ENCODE measurements at regions not wholly inside any gene's neighbourhood (a gene's known extent, or its start where the extent isn't known, plus 50 kb on each side); places are given as distances from the start of the nearest gene placed in this dataset.
"Not testable (repeated sequence)": the region's sequence is repeated elsewhere in the genome, so short reads cannot be mapped to it uniquely, and the experiment has no call there.

- H3K36me3 ChIP-seq (ENCODE audit: control insufficient read depth in 2 of 2, insufficient read depth in 2 of 2, low read length in 1 of 2); H3K9me3 ChIP-seq (ENCODE audit: control insufficient read depth in 2 of 2, insufficient read depth in 1 of 2, low read length in 1 of 2); H3K4me1 ChIP-seq (ENCODE audit: control insufficient read depth in 2 of 2, insufficient read depth in 2 of 2, low read length in 2 of 2); H3K4me3 ChIP-seq (ENCODE audit: low read length in 2 of 2); H3K27me3 ChIP-seq (ENCODE audit: control insufficient read depth in 2 of 2, insufficient read depth in 1 of 2, low read length in 1 of 2); DNase-seq (ENCODE audit: low read depth in 6 of 9, low spot score in 9 of 9); H3K27ac ChIP-seq (ENCODE audit: low read depth in 1 of 2, low read length in 1 of 2): not testable (repeated sequence)
- WGBS = 96% methylated on average over 1 of the region's 1 CpG
These were observed 235.7 kb upstream of the DSEL start for GRCh38 chr18:67752211-67752610.

GRCh38 chr18:67742954-67743353 lies 226.4 kb upstream of the DSEL start:
- no peaks in the 10 kb centered on the region for H3K27me3 ChIP-seq (ENCODE audit: control insufficient read depth in 2 of 2, insufficient read depth in 1 of 2, low read length in 1 of 2)
- DNase-seq (ENCODE audit: low read depth in 6 of 9, low spot score in 9 of 9) = no peak
- no peak overlapping the region for H3K27ac ChIP-seq (ENCODE audit: low read depth in 1 of 2, low read length in 1 of 2)
- WGBS = 89% methylated on average over 1 of the region's 1 CpG
- no peak overlapping the region for H3K4me3 ChIP-seq (ENCODE audit: low read length in 2 of 2)
- no peaks in the 10 kb centered on the region for H3K36me3 ChIP-seq (ENCODE audit: control insufficient read depth in 2 of 2, insufficient read depth in 2 of 2, low read length in 1 of 2)
- H3K9me3 ChIP-seq (ENCODE audit: control insufficient read depth in 2 of 2, insufficient read depth in 1 of 2, low read length in 1 of 2) = peaks cover 0 to 14% of the 10 kb centered on the region in 2 donors
- no peaks in the 10 kb centered on the region for H3K4me1 ChIP-seq (ENCODE audit: control insufficient read depth in 2 of 2, insufficient read depth in 2 of 2, low read length in 2 of 2)

- WGBS = 88% methylated on average over 7 of the region's 7 CpGs
These were observed 226.0 kb upstream of the DSEL start for GRCh38 chr18:67742525-67742924.

GRCh38 chr18:67735506-67735905 lies 219.0 kb upstream of the DSEL start:
- DNase-seq (ENCODE audit: low read depth in 6 of 9, low spot score in 9 of 9) = no peak
- H3K27ac ChIP-seq (ENCODE audit: low read depth in 1 of 2, low read length in 1 of 2) = no peak overlapping the region
- no peaks in the 10 kb centered on the region for H3K36me3 ChIP-seq (ENCODE audit: control insufficient read depth in 2 of 2, insufficient read depth in 2 of 2, low read length in 1 of 2)
- H3K9me3 ChIP-seq (ENCODE audit: control insufficient read depth in 2 of 2, insufficient read depth in 1 of 2, low read length in 1 of 2) = no peaks in the 10 kb centered on the region
- no peaks in the 10 kb centered on the region for H3K27me3 ChIP-seq (ENCODE audit: control insufficient read depth in 2 of 2, insufficient read depth in 1 of 2, low read length in 1 of 2)
- no peak overlapping the region for H3K4me3 ChIP-seq (ENCODE audit: low read length in 2 of 2)
- H3K4me1 ChIP-seq (ENCODE audit: control insufficient read depth in 2 of 2, insufficient read depth in 2 of 2, low read length in 2 of 2) = no peaks in the 10 kb centered on the region
- 79% methylated on average over 6 of the region's 6 CpGs for WGBS

More at GRCh38 chr18:67742525-67742924, 226.0 kb upstream of the DSEL start:
- DNase-seq (ENCODE audit: low read depth in 6 of 9, low spot score in 9 of 9) = no peak
- no peaks in the 10 kb centered on the region for H3K36me3 ChIP-seq (ENCODE audit: control insufficient read depth in 2 of 2, insufficient read depth in 2 of 2, low read length in 1 of 2)
- no peaks in the 10 kb centered on the region for H3K4me1 ChIP-seq (ENCODE audit: control insufficient read depth in 2 of 2, insufficient read depth in 2 of 2, low read length in 2 of 2)
- H3K4me3 ChIP-seq (ENCODE audit: low read length in 2 of 2) = no peak overlapping the region
- H3K9me3 ChIP-seq (ENCODE audit: control insufficient read depth in 2 of 2, insufficient read depth in 1 of 2, low read length in 1 of 2) = peaks cover 0 to 14% of the 10 kb centered on the region in 2 donors
- H3K27me3 ChIP-seq (ENCODE audit: control insufficient read depth in 2 of 2, insufficient read depth in 1 of 2, low read length in 1 of 2) = no peaks in the 10 kb centered on the region
- H3K27ac ChIP-seq (ENCODE audit: low read depth in 1 of 2, low read length in 1 of 2) = no peak overlapping the region

- Histone ChIP-seq H3K27ac (ENCODE audit: low read depth in 1 of 2, low read length in 1 of 2) (no peak overlapping the region), H3K36me3 (ENCODE audit: control insufficient read depth in 2 of 2, insufficient read depth in 2 of 2, low read length in 1 of 2) (no peaks in the 10 kb centered on the region), H3K4me1 (ENCODE audit: control insufficient read depth in 2 of 2, insufficient read depth in 2 of 2, low read length in 2 of 2) (no peaks in the 10 kb centered on the region), H3K27me3 (ENCODE audit: control insufficient read depth in 2 of 2, insufficient read depth in 1 of 2, low read length in 1 of 2) (no peaks in the 10 kb centered on the region), H3K4me3 (ENCODE audit: low read length in 2 of 2) (no peak overlapping the region), H3K9me3 (ENCODE audit: control insufficient read depth in 2 of 2, insufficient read depth in 1 of 2, low read length in 1 of 2) (no peaks in the 10 kb centered on the region)
- no peak for DNase-seq (ENCODE audit: low read depth in 6 of 9, low spot score in 9 of 9)
- WGBS = 59% methylated on average over 1 of the region's 1 CpG
These were observed 216.6 kb upstream of the DSEL start for GRCh38 chr18:67733088-67733487.

GRCh38 chr18:67731851-67732250 lies 215.3 kb upstream of the DSEL start:
- H3K36me3 ChIP-seq (ENCODE audit: control insufficient read depth in 2 of 2, insufficient read depth in 2 of 2, low read length in 1 of 2) = no peaks in the 10 kb centered on the region
- H3K27me3 ChIP-seq (ENCODE audit: control insufficient read depth in 2 of 2, insufficient read depth in 1 of 2, low read length in 1 of 2) = no peaks in the 10 kb centered on the region
- no peaks in the 10 kb centered on the region for H3K9me3 ChIP-seq (ENCODE audit: control insufficient read depth in 2 of 2, insufficient read depth in 1 of 2, low read length in 1 of 2)
- whole genome bisulfite sequencing = 86% methylated on average over 1 of the region's 1 CpG
- no peaks in the 10 kb centered on the region for H3K4me1 ChIP-seq (ENCODE audit: control insufficient read depth in 2 of 2, insufficient read depth in 2 of 2, low read length in 2 of 2)
- H3K27ac ChIP-seq (ENCODE audit: low read depth in 1 of 2, low read length in 1 of 2) = no peak overlapping the region
- DNase-seq (ENCODE audit: low read depth in 6 of 9, low spot score in 9 of 9) = no peak
- H3K4me3 ChIP-seq (ENCODE audit: low read length in 2 of 2) = no peak overlapping the region

- Histone ChIP-seq H3K9me3 (ENCODE audit: control insufficient read depth in 2 of 2, insufficient read depth in 1 of 2, low read length in 1 of 2) (peaks cover 0 to 3% of the 10 kb centered on the region in 2 donors), H3K36me3 (ENCODE audit: control insufficient read depth in 2 of 2, insufficient read depth in 2 of 2, low read length in 1 of 2) (no peaks in the 10 kb centered on the region), H3K4me3 (ENCODE audit: low read length in 2 of 2) (no peak overlapping the region), H3K27ac (ENCODE audit: low read depth in 1 of 2, low read length in 1 of 2) (no peak overlapping the region), H3K4me1 (ENCODE audit: control insufficient read depth in 2 of 2, insufficient read depth in 2 of 2, low read length in 2 of 2) (no peaks in the 10 kb centered on the region), H3K27me3 (ENCODE audit: control insufficient read depth in 2 of 2, insufficient read depth in 1 of 2, low read length in 1 of 2) (no peaks in the 10 kb centered on the region)
- DNase-seq (ENCODE audit: low read depth in 6 of 9, low spot score in 9 of 9) = no peak
- WGBS = 94% methylated on average over 4 of the region's 4 CpGs
These were observed 214.4 kb upstream of the DSEL start for GRCh38 chr18:67730886-67731285.

- Histone ChIP-seq H3K9me3 (ENCODE audit: control insufficient read depth in 2 of 2, insufficient read depth in 1 of 2, low read length in 1 of 2) (peaks cover 0 to 9% of the 10 kb centered on the region in 2 donors), H3K27me3 (ENCODE audit: control insufficient read depth in 2 of 2, insufficient read depth in 1 of 2, low read length in 1 of 2) (no peaks in the 10 kb centered on the region), H3K27ac (ENCODE audit: low read depth in 1 of 2, low read length in 1 of 2) (no peak overlapping the region), H3K4me1 (ENCODE audit: control insufficient read depth in 2 of 2, insufficient read depth in 2 of 2, low read length in 2 of 2) (no peaks in the 10 kb centered on the region), H3K4me3 (ENCODE audit: low read length in 2 of 2) (no peak overlapping the region), H3K36me3 (ENCODE audit: control insufficient read depth in 2 of 2, insufficient read depth in 2 of 2, low read length in 1 of 2) (no peaks in the 10 kb centered on the region)
- no peak for DNase-seq (ENCODE audit: low read depth in 6 of 9, low spot score in 9 of 9)
- WGBS = 93% methylated on average over 2 of the region's 2 CpGs
These were observed 211.8 kb upstream of the DSEL start for GRCh38 chr18:67728364-67728763.

- H3K4me1 ChIP-seq (ENCODE audit: control insufficient read depth in 2 of 2, insufficient read depth in 2 of 2, low read length in 2 of 2) = no peaks in the 10 kb centered on the region
- no peaks in the 10 kb centered on the region for H3K36me3 ChIP-seq (ENCODE audit: control insufficient read depth in 2 of 2, insufficient read depth in 2 of 2, low read length in 1 of 2)
- DNase-seq (ENCODE audit: low read depth in 6 of 9, low spot score in 9 of 9) = no peak
- H3K27me3 ChIP-seq (ENCODE audit: control insufficient read depth in 2 of 2, insufficient read depth in 1 of 2, low read length in 1 of 2) = no peaks in the 10 kb centered on the region
- H3K27ac ChIP-seq (ENCODE audit: low read depth in 1 of 2, low read length in 1 of 2) = no peak overlapping the region
- WGBS = 38% methylated on average over 2 of the region's 2 CpGs
- H3K4me3 ChIP-seq (ENCODE audit: low read length in 2 of 2) = no peak overlapping the region
- H3K9me3 ChIP-seq (ENCODE audit: control insufficient read depth in 2 of 2, insufficient read depth in 1 of 2, low read length in 1 of 2) = peaks cover 0 to 9% of the 10 kb centered on the region in 2 donors
These were observed 210.4 kb upstream of the DSEL start for GRCh38 chr18:67726882-67727281.

- 83% methylated on average over 8 of the region's 8 CpGs for WGBS
- Histone ChIP-seq H3K4me1 (ENCODE audit: control insufficient read depth in 2 of 2, insufficient read depth in 2 of 2, low read length in 2 of 2) (no peaks in the 10 kb centered on the region), H3K9me3 (ENCODE audit: control insufficient read depth in 2 of 2, insufficient read depth in 1 of 2, low read length in 1 of 2) (no peaks in the 10 kb centered on the region), H3K27me3 (ENCODE audit: control insufficient read depth in 2 of 2, insufficient read depth in 1 of 2, low read length in 1 of 2) (no peaks in the 10 kb centered on the region), H3K27ac (ENCODE audit: low read depth in 1 of 2, low read length in 1 of 2) (no peak overlapping the region), H3K4me3 (ENCODE audit: low read length in 2 of 2) (no peak overlapping the region), H3K36me3 (ENCODE audit: control insufficient read depth in 2 of 2, insufficient read depth in 2 of 2, low read length in 1 of 2) (no peaks in the 10 kb centered on the region)
- no peak for DNase-seq (ENCODE audit: low read depth in 6 of 9, low spot score in 9 of 9)
These were observed 201.3 kb upstream of the DSEL start for GRCh38 chr18:67717800-67718199.
